Stimulated activated CD4-positive, alpha-beta T cell treated with anti-CD3 and anti-CD28 coated beads, TNF-alpha, amount 100 ng/mL, for 1 hour (primary cell): ENCODE measurements at regions not wholly inside any gene's neighbourhood (a gene's known extent, or its start where the extent isn't known, plus 50 kb on each side); places are given as distances from the start of the nearest gene placed in this dataset.

Experiments
- DNase-seq, 3 donors: peaks; one replicate each; pipeline ENCODE4 v3.0.0-alpha.2; 2020; ENCODE audit warnings: low read depth in 3 of 3, low spot score in 1 of 3

- no peak for DNase-seq
Measured at GRCh38 chr2:220247588-220248350, 620.3 kb downstream of the SLC4A3 start.

GRCh38 chr2:220259662-220260061, 632.2 kb downstream of the SLC4A3 start:
- no peak for DNase-seq

- no peak for DNase-seq
Measured at GRCh38 chr2:220263300-220263699, 635.9 kb downstream of the SLC4A3 start.

GRCh38 chr2:220269367-220269766, 641.9 kb downstream of the SLC4A3 start:
- DNase-seq, result no peak

GRCh38 chr2:220270481-220271070, 643.1 kb downstream of the SLC4A3 start:
- no peak for DNase-seq

GRCh38 chr2:220272656-220273055, 645.2 kb downstream of the SLC4A3 start:
- no peak for DNase-seq

GRCh38 chr2:220273082-220273481, 645.7 kb downstream of the SLC4A3 start:
- no peak for DNase-seq

- no peak for DNase-seq
Measured at GRCh38 chr2:220275454-220275853, 648.0 kb downstream of the SLC4A3 start.

- no peak for DNase-seq
Measured at GRCh38 chr2:220276741-220277444, 649.5 kb downstream of the SLC4A3 start.

GRCh38 chr2:220277445-220277975, 650.1 kb downstream of the SLC4A3 start:
- no peak for DNase-seq

GRCh38 chr2:220278022-220278421, 650.6 kb downstream of the SLC4A3 start:
- DNase-seq, result no peak

GRCh38 chr2:220279372-220279771, 651.9 kb downstream of the SLC4A3 start:
- no peak for DNase-seq

GRCh38 chr2:220279840-220280239, 652.4 kb downstream of the SLC4A3 start:
- no peak for DNase-seq

GRCh38 chr2:220280736-220281135, 653.3 kb downstream of the SLC4A3 start:
- no peak for DNase-seq

- DNase-seq, result no peak
Measured at GRCh38 chr2:220281771-220282170, 654.3 kb downstream of the SLC4A3 start.

GRCh38 chr2:220282236-220282635, 654.8 kb downstream of the SLC4A3 start:
- DNase-seq, result no peak

- DNase-seq, result no peak
Measured at GRCh38 chr2:220293966-220294365, 666.5 kb downstream of the SLC4A3 start.

GRCh38 chr2:220296174-220296573, 668.7 kb downstream of the SLC4A3 start:
- DNase-seq, result no peak

GRCh38 chr2:220297093-220297492, 669.7 kb downstream of the SLC4A3 start:
- no peak for DNase-seq

- DNase-seq, result no peak
Measured at GRCh38 chr2:220300806-220301205, 673.4 kb downstream of the SLC4A3 start.

GRCh38 chr2:220302756-220303155, 675.3 kb downstream of the SLC4A3 start:
- no peak for DNase-seq

GRCh38 chr2:220309215-220309614, 681.8 kb downstream of the SLC4A3 start:
- no peak for DNase-seq
